IPS DF 19.7 (cell line): ENCODE measurements at regions not wholly inside any gene's neighbourhood (a gene's known extent, or its start where the extent isn't known, plus 50 kb on each side); places are given as distances from the start of the nearest gene placed in this dataset.

Experiments
- DNase-seq: peaks from one replicate; pipeline ENCODE4 v3.0.0-alpha.2; 2013; ENCODE audit warnings: low read depth, low spot score

GRCh38 chr3:177673112-177673914 lies 476.0 kb upstream of the TBL1XR1 start:
- DNase-seq = no peak

- no peak for DNase-seq
These were observed 476.9 kb upstream of the TBL1XR1 start for GRCh38 chr3:177674186-177674585.

- no peak for DNase-seq
These were observed 478.9 kb upstream of the TBL1XR1 start for GRCh38 chr3:177676148-177676547.

- no peak for DNase-seq
These were observed 479.8 kb upstream of the TBL1XR1 start for GRCh38 chr3:177676947-177677587.

- no peak for DNase-seq
These were observed 482.5 kb upstream of the TBL1XR1 start for GRCh38 chr3:177679568-177680471.

GRCh38 chr3:177680472-177680821 lies 483.2 kb upstream of the TBL1XR1 start:
- DNase-seq = no peak

- DNase-seq = no peak
These were observed 483.9 kb upstream of the TBL1XR1 start for GRCh38 chr3:177681156-177681555.

- DNase-seq = no peak
These were observed 484.6 kb upstream of the TBL1XR1 start for GRCh38 chr3:177681852-177682251.

- no peak for DNase-seq
These were observed 486.3 kb upstream of the TBL1XR1 start for GRCh38 chr3:177683586-177683985.

GRCh38 chr3:177686671-177687070 lies 489.4 kb upstream of the TBL1XR1 start:
- DNase-seq = no peak

- no peak for DNase-seq
These were observed 490.0 kb upstream of the TBL1XR1 start for GRCh38 chr3:177687291-177687690.

- DNase-seq = no peak
These were observed 490.9 kb upstream of the TBL1XR1 start for GRCh38 chr3:177688152-177688551.

- no peak for DNase-seq
These were observed 491.8 kb upstream of the TBL1XR1 start for GRCh38 chr3:177689077-177689476.

- DNase-seq = no peak
These were observed 492.6 kb upstream of the TBL1XR1 start for GRCh38 chr3:177689869-177690268.

GRCh38 chr3:177690306-177690705 lies 493.0 kb upstream of the TBL1XR1 start:
- DNase-seq = no peak

GRCh38 chr3:177692304-177692975 lies 495.2 kb upstream of the TBL1XR1 start:
- no peak for DNase-seq

- DNase-seq = no peak
These were observed 496.5 kb upstream of the TBL1XR1 start for GRCh38 chr3:177693616-177694264.

GRCh38 chr3:177694316-177694715 lies 497.0 kb upstream of the TBL1XR1 start:
- no peak for DNase-seq

- no peak for DNase-seq
These were observed 497.7 kb upstream of the TBL1XR1 start for GRCh38 chr3:177694951-177695350.

- no peak for DNase-seq
These were observed 502.8 kb upstream of the TBL1XR1 start for GRCh38 chr3:177700117-177700516.

- no peak for DNase-seq
These were observed 506.5 kb upstream of the TBL1XR1 start for GRCh38 chr3:177703788-177704187.
